ENCODE measurements at regions not wholly inside any gene's neighbourhood (a gene's known extent, or its start where the extent isn't known, plus 50 kb on each side); places are given as distances from the start of the nearest gene placed in this dataset.

DNA sequence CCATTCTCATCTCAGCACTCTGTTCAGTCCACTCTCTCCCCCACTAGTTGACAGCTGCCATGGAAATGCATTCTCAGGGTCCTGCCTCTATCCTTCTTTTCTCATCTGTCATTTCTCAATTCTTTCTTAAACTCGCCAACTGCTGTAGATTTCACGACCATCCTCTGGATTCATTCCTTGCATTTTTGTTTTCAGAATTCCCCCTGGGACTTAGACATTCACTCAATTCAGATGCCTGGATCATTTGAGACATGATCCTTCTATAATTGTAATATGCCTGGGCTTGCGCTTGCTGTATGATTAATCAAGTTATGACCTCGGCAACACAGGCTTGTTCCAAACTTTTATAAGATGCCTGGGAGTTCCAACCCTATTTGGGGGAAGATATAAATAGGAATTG lies 104.5 kb downstream of the RAB11FIP2 start:
- H3K27ac ChIP-seq = no peak overlapping the region
- H3K4me1 ChIP-seq = no peaks in the 10 kb centered on the region
- no peak overlapping the region for H3K4me3 ChIP-seq
- DNase-seq = no peak
- H3K27me3 ChIP-seq = no peaks in the 10 kb centered on the region
- no peaks in the 10 kb centered on the region for H3K9me3 ChIP-seq
- TF ChIP-seq, protein P1, sequence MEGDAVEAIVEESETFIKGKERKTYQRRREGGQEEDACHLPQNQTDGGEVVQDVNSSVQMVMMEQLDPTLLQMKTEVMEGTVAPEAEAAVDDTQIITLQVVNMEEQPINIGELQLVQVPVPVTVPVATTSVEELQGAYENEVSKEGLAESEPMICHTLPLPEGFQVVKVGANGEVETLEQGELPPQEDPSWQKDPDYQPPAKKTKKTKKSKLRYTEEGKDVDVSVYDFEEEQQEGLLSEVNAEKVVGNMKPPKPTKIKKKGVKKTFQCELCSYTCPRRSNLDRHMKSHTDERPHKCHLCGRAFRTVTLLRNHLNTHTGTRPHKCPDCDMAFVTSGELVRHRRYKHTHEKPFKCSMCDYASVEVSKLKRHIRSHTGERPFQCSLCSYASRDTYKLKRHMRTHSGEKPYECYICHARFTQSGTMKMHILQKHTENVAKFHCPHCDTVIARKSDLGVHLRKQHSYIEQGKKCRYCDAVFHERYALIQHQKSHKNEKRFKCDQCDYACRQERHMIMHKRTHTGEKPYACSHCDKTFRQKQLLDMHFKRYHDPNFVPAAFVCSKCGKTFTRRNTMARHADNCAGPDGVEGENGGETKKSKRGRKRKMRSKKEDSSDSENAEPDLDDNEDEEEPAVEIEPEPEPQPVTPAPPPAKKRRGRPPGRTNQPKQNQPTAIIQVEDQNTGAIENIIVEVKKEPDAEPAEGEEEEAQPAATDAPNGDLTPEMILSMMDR (IDR thresholded peaks at IDR 0.05) = no peak
- H3K36me3 ChIP-seq = no peaks in the 10 kb centered on the region
- intact Hi-C loops (cut with DNase I; ENCODE audit: low total_unique reads) = no loop called here

DNA sequence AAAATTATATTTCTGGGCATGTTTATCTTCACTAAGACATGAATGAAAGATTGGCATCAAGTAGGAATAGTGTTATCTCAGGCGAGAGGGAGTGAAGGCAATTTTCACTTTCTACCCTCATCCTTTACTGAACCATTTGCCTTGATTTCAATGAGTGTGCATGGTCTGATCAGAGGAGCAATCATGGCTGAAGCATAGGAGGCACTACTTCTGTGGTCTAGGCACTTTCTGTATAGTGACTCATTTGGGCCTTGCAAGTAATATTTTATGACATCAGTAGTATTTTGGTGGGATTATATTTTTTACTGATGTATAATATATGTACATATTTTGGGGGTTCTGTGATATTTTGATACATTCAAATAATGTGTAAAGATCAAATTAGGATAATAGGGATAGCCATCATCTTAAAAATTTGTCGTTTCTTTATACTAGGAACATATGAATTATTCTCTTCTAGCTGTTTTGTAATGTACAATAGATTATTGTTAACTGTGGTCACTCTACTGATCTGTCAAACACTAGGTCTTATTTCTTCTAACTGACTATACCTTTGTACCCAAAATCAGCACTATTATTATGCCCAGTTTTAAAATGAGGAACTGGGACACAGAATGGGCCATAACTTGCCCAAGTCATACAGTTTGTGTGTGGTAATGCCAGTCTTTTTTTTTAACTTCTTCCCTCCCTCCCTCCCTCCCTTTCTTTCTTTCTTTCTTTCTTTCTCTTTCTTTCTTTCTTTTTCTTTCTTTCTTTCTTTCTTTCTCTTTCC lies 101.9 kb downstream of the RAB11FIP2 start:
- intact Hi-C loops (cut with DNase I; ENCODE audit: low total_unique reads) = no loop called here
- no peak for DNase-seq
- Histone ChIP-seq H3K9me3 (no peaks in the 10 kb centered on the region), H3K4me3 (no peak overlapping the region), H3K36me3 (no peaks in the 10 kb centered on the region), H3K27me3 (no peaks in the 10 kb centered on the region), H3K27ac (no peak overlapping the region), H3K4me1 (no peaks in the 10 kb centered on the region)
- TF ChIP-seq, protein P1 (IDR thresholded peaks at IDR 0.05) = no peak

DNA sequence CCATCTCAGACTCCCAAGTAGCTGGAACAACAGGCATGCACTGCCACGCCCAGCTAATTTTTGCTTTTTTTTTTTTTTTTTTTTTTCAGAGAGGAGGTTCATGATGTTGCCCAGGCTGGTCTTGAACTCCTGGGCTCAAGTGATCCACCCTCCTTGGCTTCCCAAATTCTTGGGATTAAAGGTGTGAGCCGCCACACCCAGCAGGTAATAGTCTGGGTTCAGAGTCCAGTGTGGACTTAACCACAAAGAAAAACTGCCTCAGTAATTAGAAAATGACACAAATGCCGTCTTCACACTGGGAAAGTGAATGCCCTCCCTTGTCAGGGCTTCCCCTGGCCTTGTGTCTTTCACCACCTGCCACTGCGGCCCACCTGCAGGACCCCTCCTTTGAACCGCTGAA lies 101.1 kb downstream of the RAB11FIP2 start:
- Histone ChIP-seq H3K27ac (no peak overlapping the region), H3K27me3 (peaks cover 0 to 2% of the 10 kb centered on the region in 2 donors), H3K36me3 (no peaks in the 10 kb centered on the region), H3K4me3 (no peak overlapping the region), H3K4me1 (no peaks in the 10 kb centered on the region), H3K9me3 (no peaks in the 10 kb centered on the region)
- DNase-seq = no peak
- TF ChIP-seq, protein P1 (IDR thresholded peaks at IDR 0.05) = no peak
- intact Hi-C loops (cut with DNase I; ENCODE audit: low total_unique reads) = no loop called here

DNA sequence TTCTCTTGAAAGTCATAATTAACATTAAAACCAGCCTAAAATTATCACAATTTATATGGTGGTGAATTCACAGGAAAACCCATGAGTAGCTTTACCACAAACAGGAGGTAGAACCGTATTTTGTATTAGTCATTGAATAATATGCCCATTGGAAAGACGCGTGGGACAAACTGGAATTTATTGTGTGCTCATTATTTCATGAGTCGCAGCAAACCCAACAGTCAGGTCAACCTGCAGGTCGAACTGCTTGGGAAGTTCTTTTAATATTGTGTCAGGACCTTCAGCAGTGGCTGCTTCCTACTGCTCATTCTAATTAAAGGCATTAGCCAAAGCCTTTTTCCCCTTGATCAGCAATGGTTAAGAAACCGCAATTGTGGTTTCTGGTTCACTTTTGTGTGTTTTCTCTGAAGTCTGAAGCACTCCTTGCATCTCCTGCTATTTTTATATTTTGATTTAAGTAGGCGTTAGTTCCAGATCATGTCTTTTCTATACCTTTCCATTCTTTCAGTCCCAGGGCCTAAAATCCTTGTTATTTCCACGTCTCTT lies 100.1 kb downstream of the RAB11FIP2 start:
- TF ChIP-seq, protein P1 (IDR thresholded peaks at IDR 0.05) = no peak
- Histone ChIP-seq H3K27me3 (peaks cover 0 to 3% of the 10 kb centered on the region in 2 donors), H3K36me3 (no peaks in the 10 kb centered on the region), H3K4me1 (no peaks in the 10 kb centered on the region), H3K4me3 (no peak overlapping the region), H3K27ac (no peak overlapping the region), H3K9me3 (no peaks in the 10 kb centered on the region)
- intact Hi-C loops (cut with DNase I; ENCODE audit: low total_unique reads) = no loop called here
- DNase-seq = no peak

DNA sequence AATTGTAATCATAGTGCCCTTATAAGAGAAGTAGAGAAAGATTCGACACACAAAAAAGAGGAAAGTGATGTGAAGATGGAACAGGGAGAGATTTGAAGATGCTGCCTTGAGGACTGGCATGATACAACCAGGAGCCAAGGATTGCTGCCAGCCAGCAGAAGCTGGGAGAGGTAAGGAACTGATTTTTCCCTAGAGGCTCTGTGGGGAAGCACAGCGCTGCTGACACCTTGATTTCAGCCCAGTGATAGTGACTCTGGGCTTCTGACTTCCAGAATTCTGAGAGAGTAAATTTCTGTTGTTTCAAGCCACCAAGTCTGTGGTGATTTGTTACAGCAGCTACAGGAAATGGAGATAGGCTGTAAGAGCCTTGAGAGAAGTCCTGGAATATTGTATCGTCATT lies 98.2 kb downstream of the RAB11FIP2 start:
- Histone ChIP-seq H3K4me3 (no peak overlapping the region), H3K36me3 (no peaks in the 10 kb centered on the region), H3K27ac (no peak overlapping the region), H3K4me1 (no peaks in the 10 kb centered on the region), H3K27me3 (peaks cover 0 to 3% of the 10 kb centered on the region in 2 donors), H3K9me3 (no peaks in the 10 kb centered on the region)
- TF ChIP-seq, protein P1 (IDR thresholded peaks at IDR 0.05) = no peak
- intact Hi-C loops (cut with DNase I; ENCODE audit: low total_unique reads) = no loop called here
- DNase-seq = no peak
